WTC11 (cell line): ENCODE measurements at regions not wholly inside any gene's neighbourhood (a gene's known extent, or its start where the extent isn't known, plus 50 kb on each side); places are given as distances from the start of the nearest gene placed in this dataset.

Experiments
- ATAC-seq: fragments of 200-7000 bp; cut with Tn5 transposase; 2 replicates; pipeline ENCODE4 v1.10.0; 2021; ENCODE audit warnings: mild to moderate bottlenecking, moderate library complexity
- CTCF ChIA-PET: fragments of 300-600 bp; sonication (Branson Sonifier 250); formaldehyde crosslinking; loops from one replicate; lab custom pipeline; 2021; ENCODE audit warnings: antibody characterized with exemption; lab: Charles Lee
- POLR2A ChIA-PET: fragments of 350-600 bp; sonication (Branson Sonifier 250); formaldehyde crosslinking; loops from one replicate; lab custom pipeline; 2021; ENCODE audit warnings: antibody characterized with exemption; lab: Charles Lee
- DNase-seq: peaks from one replicate; pipeline ENCODE4 v3.0.0; 2021; ENCODE audit warnings: low spot score
- H3K27ac Mint-ChIP-seq: 2 replicates; pipeline ENCODE4 v1.8.0; 2021; ENCODE audit warnings: mixed read lengths
- H3K27me3 Mint-ChIP-seq: 2 replicates; pipeline ENCODE4 v1.8.0; 2021; ENCODE audit warnings: low read depth, mild to moderate bottlenecking, moderate library complexity, mixed read lengths
- H3K36me3 Mint-ChIP-seq: 2 replicates; pipeline ENCODE4 v1.8.0; 2021; ENCODE audit warnings: mixed read lengths
- H3K4me1 Mint-ChIP-seq: 2 replicates; pipeline ENCODE4 v1.8.0; 2022; ENCODE audit warnings: mixed read lengths
- H3K4me3 Mint-ChIP-seq: 2 replicates; pipeline ENCODE4 v1.8.0; 2021; ENCODE audit warnings: mild to moderate bottlenecking, moderate library complexity, mixed read lengths
- H3K9me3 Mint-ChIP-seq: 2 replicates; pipeline ENCODE4 v1.8.0; 2021; ENCODE audit warnings: mixed read lengths
- AR ChIP-seq: fragments of 250-450 bp; sonication (Bioruptor Pico); IDR thresholded peaks from 2 replicates; pipeline ENCODE4 v1.9.0; 2021; ENCODE audit warnings: mild to moderate bottlenecking
- ATF1 ChIP-seq: sonication (generic); formaldehyde crosslinking; IDR thresholded peaks from 2 replicates; pipeline ENCODE4 v1.8.1; 2023; ENCODE audit warnings: mild to moderate bottlenecking, moderate library complexity, missing genetic modification reagents
- CREB1 ChIP-seq: sonication (generic); formaldehyde crosslinking; IDR thresholded peaks from 2 replicates; pipeline ENCODE4 v1.8.0; 2023; ENCODE audit warnings: mild to moderate bottlenecking, missing genetic modification reagents
- CREM ChIP-seq: sonication (generic); formaldehyde crosslinking; IDR thresholded peaks from 2 replicates; pipeline ENCODE4 v1.8.1; 2022; ENCODE audit warnings: mild to moderate bottlenecking, missing genetic modification reagents, moderate library complexity
- ERG ChIP-seq: fragments of 250-450 bp; sonication (Bioruptor Pico); IDR thresholded peaks from 2 replicates; pipeline ENCODE4 v1.8.0; 2021; ENCODE audit warnings: mild to moderate bottlenecking
- ESRRA ChIP-seq: sonication (generic); formaldehyde crosslinking; IDR thresholded peaks from 2 replicates; pipeline ENCODE4 v1.8.1; 2022; ENCODE audit warnings: mild to moderate bottlenecking, missing genetic modification reagents, borderline replicate concordance
- FOXJ3 ChIP-seq: sonication (generic); formaldehyde crosslinking; IDR thresholded peaks from 2 replicates; pipeline ENCODE4 v1.9.0; 2021; ENCODE audit warnings: missing genetic modification reagents, mild to moderate bottlenecking, borderline replicate concordance
- FOXK1 ChIP-seq: sonication (generic); formaldehyde crosslinking; IDR thresholded peaks from 2 replicates; pipeline ENCODE4 v1.8.0; 2022; ENCODE audit warnings: mild to moderate bottlenecking, moderate library complexity, missing genetic modification reagents
- IRF2 ChIP-seq: sonication (generic); formaldehyde crosslinking; IDR thresholded peaks from 2 replicates; pipeline ENCODE4 v1.8.0; 2022; ENCODE audit warnings: low read depth, missing genetic modification reagents, borderline replicate concordance
- JAZF1 ChIP-seq: fragments of 250-450 bp; sonication (Bioruptor Pico); IDR thresholded peaks from 2 replicates; pipeline ENCODE4 v1.9.0; 2021; ENCODE audit warnings: moderate library complexity, mild to moderate bottlenecking, inconsistent platforms
- KAT7 ChIP-seq: sonication (generic); formaldehyde crosslinking; IDR thresholded peaks from 2 replicates; pipeline ENCODE4 v1.8.1; 2023; ENCODE audit warnings: missing genetic modification reagents, mild to moderate bottlenecking, borderline replicate concordance
- SMAD3 ChIP-seq: sonication (generic); formaldehyde crosslinking; IDR thresholded peaks from 2 replicates; pipeline ENCODE4 v1.8.0; 2022; ENCODE audit warnings: missing genetic modification reagents, mild to moderate bottlenecking, borderline replicate concordance
- TEAD4 ChIP-seq: sonication (generic); formaldehyde crosslinking; IDR thresholded peaks from 2 replicates; pipeline ENCODE4 v1.8.0; 2022; ENCODE audit warnings: mild to moderate bottlenecking, missing genetic modification reagents
- TP53 ChIP-seq: sonication (generic); formaldehyde crosslinking; IDR thresholded peaks from 2 replicates; pipeline ENCODE4 v1.8.1; 2023; ENCODE audit warnings: mild to moderate bottlenecking, missing genetic modification reagents
- ZNF138 ChIP-seq: sonication (generic); formaldehyde crosslinking; conservative IDR thresholded peaks from 2 replicates; pipeline ENCODE4 v1.8.1; 2022; ENCODE audit warnings: mild to moderate bottlenecking, moderate library complexity, missing genetic modification reagents
- ZNF416 ChIP-seq: fragments of 250-450 bp; sonication (Bioruptor Pico); IDR thresholded peaks from 2 replicates; pipeline ENCODE4 v1.9.0; 2021; ENCODE audit warnings: mild to moderate bottlenecking, inconsistent platforms
- ZNF512 ChIP-seq: sonication (generic); formaldehyde crosslinking; IDR thresholded peaks from 2 replicates; pipeline ENCODE4 v1.8.1; 2022; ENCODE audit warnings: missing genetic modification reagents, borderline replicate concordance
- TF ChIP-seq, protein P1 (sequence below): fragments of 250-450 bp; sonication (Bioruptor Pico); IDR thresholded peaks from 2 replicates; pipeline ENCODE4 v1.9.0; 2021; ENCODE audit warnings: mild to moderate bottlenecking, borderline replicate concordance
- TF ChIP-seq, protein P2 (sequence below): sonication (generic); formaldehyde crosslinking; IDR thresholded peaks from 2 replicates; pipeline ENCODE4 v1.8.1; 2022; ENCODE audit warnings: mild to moderate bottlenecking, moderate library complexity, missing genetic modification reagents
- TF ChIP-seq, protein P3 (sequence below): sonication (generic); formaldehyde crosslinking; IDR thresholded peaks from 2 replicates; pipeline ENCODE4 v1.8.1; 2023; ENCODE audit warnings: mild to moderate bottlenecking, missing genetic modification reagents, borderline replicate concordance

DNA sequence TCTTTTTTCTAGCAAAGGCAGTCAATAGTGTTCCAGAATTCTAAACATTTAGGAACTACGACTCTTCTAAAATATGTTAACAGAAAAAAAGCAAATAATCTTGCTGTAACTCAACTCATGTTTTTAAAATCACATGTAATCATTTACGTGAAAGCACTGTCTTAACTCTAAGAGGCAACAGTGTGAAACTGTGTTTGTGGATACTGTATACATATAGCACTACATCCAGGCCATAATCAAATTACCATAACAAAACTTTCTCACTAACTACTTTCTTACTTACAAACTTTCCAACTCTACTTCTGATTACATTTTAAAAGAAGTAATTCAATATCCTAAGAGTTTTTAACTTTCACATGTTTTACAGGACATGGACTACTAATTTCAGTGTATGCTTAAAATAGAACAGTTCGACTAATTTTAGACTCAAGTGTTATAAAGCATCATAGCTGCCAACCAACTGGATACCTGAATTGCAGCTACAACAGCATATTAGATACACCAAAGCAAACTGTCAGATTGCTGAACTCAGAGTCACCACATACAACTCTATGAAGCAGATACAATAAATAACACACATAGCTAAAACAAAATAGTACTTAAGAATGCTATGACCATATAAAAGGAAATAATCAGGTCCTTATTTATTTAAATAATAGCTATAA, 121.6 kb upstream of the BEND6 start:
- Mint-ChIP-seq H3K4me1 (peaks cover 54% of the 10 kb centered on the region), H3K36me3 (peaks cover 9% of the 10 kb centered on the region)
- CTCF ChIA-PET: no interaction called here
- TF ChIP-seq ERG (CRISPR knock-in tag) (no peak), AR (CRISPR knock-in tag) (no peak), ATF1 (CRISPR knock-in tag) (no peak)
- TF ChIP-seq, all 79 proteins: peak for 0
- Mint-ChIP-seq H3K27ac (peak overlapping the region; percentile 14), H3K4me3 (no peak overlapping the region), H3K27me3 (no peaks in the 10 kb centered on the region), H3K9me3 (peaks cover 13% of the 10 kb centered on the region; the same call in 1 of the 2 replicates)
- POLR2A ChIA-PET: no interaction called here
- no peak for DNase-seq
- ATAC-seq: no peak

GRCh38 chr6:56832225-56832624, 122.7 kb upstream of the BEND6 start:
- H3K27ac Mint-ChIP-seq: peak overlapping the region; percentile 60; the same call in 1 of the 2 replicates
- H3K9me3 Mint-ChIP-seq: peaks cover 13% of the 10 kb centered on the region; the same call in 1 of the 2 replicates
- peaks cover 53% of the 10 kb centered on the region for H3K4me1 Mint-ChIP-seq
- ChIA-PET POLR2A (no interaction called here), CTCF (no interaction called here)
- no peak overlapping the region for H3K4me3 Mint-ChIP-seq
- no peaks in the 10 kb centered on the region for H3K27me3 Mint-ChIP-seq
- peaks cover 9% of the 10 kb centered on the region for H3K36me3 Mint-ChIP-seq
- ATAC-seq: no peak
- no peak for DNase-seq
- no peak for TF ChIP-seq SMAD3 (CRISPR knock-in tag)
- TF ChIP-seq, protein P1, sequence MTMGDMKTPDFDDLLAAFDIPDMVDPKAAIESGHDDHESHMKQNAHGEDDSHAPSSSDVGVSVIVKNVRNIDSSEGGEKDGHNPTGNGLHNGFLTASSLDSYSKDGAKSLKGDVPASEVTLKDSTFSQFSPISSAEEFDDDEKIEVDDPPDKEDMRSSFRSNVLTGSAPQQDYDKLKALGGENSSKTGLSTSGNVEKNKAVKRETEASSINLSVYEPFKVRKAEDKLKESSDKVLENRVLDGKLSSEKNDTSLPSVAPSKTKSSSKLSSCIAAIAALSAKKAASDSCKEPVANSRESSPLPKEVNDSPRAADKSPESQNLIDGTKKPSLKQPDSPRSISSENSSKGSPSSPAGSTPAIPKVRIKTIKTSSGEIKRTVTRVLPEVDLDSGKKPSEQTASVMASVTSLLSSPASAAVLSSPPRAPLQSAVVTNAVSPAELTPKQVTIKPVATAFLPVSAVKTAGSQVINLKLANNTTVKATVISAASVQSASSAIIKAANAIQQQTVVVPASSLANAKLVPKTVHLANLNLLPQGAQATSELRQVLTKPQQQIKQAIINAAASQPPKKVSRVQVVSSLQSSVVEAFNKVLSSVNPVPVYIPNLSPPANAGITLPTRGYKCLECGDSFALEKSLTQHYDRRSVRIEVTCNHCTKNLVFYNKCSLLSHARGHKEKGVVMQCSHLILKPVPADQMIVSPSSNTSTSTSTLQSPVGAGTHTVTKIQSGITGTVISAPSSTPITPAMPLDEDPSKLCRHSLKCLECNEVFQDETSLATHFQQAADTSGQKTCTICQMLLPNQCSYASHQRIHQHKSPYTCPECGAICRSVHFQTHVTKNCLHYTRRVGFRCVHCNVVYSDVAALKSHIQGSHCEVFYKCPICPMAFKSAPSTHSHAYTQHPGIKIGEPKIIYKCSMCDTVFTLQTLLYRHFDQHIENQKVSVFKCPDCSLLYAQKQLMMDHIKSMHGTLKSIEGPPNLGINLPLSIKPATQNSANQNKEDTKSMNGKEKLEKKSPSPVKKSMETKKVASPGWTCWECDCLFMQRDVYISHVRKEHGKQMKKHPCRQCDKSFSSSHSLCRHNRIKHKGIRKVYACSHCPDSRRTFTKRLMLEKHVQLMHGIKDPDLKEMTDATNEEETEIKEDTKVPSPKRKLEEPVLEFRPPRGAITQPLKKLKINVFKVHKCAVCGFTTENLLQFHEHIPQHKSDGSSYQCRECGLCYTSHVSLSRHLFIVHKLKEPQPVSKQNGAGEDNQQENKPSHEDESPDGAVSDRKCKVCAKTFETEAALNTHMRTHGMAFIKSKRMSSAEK (CRISPR knock-in tag): no peak
- no peak for TF ChIP-seq IRF2
- no peak for TF ChIP-seq ZNF416 (CRISPR knock-in tag)
- no peak for TF ChIP-seq KAT7
- TF ChIP-seq CREB1 (CRISPR knock-in tag): no peak
- no peak for TF ChIP-seq TP53 (CRISPR knock-in tag)
- TF ChIP-seq ESRRA: no peak
- TF ChIP-seq FOXK1 (CRISPR knock-in tag): no peak
- TF ChIP-seq ZNF138 (CRISPR knock-in tag): no peak
- no peak for TF ChIP-seq FOXJ3 (CRISPR knock-in tag)
- no peak for TF ChIP-seq CREM (CRISPR knock-in tag)
- TF ChIP-seq JAZF1 (CRISPR knock-in tag): no peak
- TF ChIP-seq ZNF512 (CRISPR knock-in tag): no peak
- no peak for TF ChIP-seq TEAD4 (CRISPR knock-in tag)
- TF ChIP-seq, protein P2, sequence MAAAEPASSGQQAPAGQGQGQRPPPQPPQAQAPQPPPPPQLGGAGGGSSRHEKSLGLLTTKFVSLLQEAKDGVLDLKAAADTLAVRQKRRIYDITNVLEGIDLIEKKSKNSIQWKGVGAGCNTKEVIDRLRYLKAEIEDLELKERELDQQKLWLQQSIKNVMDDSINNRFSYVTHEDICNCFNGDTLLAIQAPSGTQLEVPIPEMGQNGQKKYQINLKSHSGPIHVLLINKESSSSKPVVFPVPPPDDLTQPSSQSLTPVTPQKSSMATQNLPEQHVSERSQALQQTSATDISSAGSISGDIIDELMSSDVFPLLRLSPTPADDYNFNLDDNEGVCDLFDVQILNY (CRISPR knock-in tag): no peak
- TF ChIP-seq, protein P3, sequence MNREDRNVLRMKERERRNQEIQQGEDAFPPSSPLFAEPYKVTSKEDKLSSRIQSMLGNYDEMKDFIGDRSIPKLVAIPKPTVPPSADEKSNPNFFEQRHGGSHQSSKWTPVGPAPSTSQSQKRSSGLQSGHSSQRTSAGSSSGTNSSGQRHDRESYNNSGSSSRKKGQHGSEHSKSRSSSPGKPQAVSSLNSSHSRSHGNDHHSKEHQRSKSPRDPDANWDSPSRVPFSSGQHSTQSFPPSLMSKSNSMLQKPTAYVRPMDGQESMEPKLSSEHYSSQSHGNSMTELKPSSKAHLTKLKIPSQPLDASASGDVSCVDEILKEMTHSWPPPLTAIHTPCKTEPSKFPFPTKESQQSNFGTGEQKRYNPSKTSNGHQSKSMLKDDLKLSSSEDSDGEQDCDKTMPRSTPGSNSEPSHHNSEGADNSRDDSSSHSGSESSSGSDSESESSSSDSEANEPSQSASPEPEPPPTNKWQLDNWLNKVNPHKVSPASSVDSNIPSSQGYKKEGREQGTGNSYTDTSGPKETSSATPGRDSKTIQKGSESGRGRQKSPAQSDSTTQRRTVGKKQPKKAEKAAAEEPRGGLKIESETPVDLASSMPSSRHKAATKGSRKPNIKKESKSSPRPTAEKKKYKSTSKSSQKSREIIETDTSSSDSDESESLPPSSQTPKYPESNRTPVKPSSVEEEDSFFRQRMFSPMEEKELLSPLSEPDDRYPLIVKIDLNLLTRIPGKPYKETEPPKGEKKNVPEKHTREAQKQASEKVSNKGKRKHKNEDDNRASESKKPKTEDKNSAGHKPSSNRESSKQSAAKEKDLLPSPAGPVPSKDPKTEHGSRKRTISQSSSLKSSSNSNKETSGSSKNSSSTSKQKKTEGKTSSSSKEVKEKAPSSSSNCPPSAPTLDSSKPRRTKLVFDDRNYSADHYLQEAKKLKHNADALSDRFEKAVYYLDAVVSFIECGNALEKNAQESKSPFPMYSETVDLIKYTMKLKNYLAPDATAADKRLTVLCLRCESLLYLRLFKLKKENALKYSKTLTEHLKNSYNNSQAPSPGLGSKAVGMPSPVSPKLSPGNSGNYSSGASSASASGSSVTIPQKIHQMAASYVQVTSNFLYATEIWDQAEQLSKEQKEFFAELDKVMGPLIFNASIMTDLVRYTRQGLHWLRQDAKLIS: no peak
